Erythroblast (primary cell): ENCODE measurements at regions not wholly inside any gene's neighbourhood (a gene's known extent, or its start where the extent isn't known, plus 50 kb on each side); places are given as distances from the start of the nearest gene placed in this dataset.

Source experiments
- GATA1 ChIP-seq: IDR thresholded peaks from 2 replicates; pipeline ENCODE4 v1.6.1; 2011; ENCODE audit warnings: low read depth, mild to moderate bottlenecking, control low read depth, low read length, moderate library complexity
- POLR2A ChIP-seq: IDR thresholded peaks from 2 replicates; pipeline ENCODE4 v1.6.1; 2011; ENCODE audit warnings: mild to moderate bottlenecking, low read length

DNA sequence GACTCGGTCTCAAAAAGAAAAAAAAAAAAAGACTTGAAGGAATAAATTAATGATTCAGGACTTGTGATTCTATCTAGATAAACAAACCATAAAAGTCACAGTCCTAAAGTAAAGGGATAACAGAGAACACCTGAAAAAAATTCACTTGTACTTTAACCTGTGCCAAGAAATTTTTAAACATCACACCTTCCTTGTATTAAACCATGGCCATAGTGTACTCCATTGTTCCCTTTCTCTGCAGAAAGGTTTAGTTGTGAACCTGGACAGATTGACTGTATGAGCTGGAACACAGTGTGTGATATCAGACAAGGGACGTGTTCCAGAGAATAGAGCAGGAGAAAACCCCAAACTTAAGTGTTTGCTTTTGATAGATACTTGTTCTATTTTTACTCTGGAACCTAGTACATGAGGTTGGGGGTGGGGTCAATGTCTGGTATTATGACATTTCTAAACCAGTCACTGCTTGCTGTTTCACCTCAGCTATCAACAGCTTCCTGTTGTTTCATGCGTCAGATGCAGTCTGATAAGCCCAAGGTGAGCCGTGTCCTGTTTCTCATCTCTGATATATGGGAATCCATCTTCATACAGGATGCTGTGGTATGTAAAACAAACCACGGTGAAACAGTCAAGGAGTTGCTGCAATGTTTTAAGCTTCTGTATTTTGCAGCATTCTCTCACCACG, 62.5 kb upstream of the ITGA1 start:
- no peak for TF ChIP-seq POLR2A
- TF ChIP-seq GATA1: no peak
